ENCODE measurements at regions not wholly inside any gene's neighbourhood (a gene's known extent, or its start where the extent isn't known, plus 50 kb on each side); places are given as distances from the start of the nearest gene placed in this dataset.

GRCh38 chr18:61618816-61619215, 274.0 kb downstream of the RNF152 start:
- H3K27ac ChIP-seq, result no peak overlapping the region
- no peak for DNase-seq (ENCODE audit: low read depth in 1 of 2, low spot score in 1 of 2)
- H3K4me1 ChIP-seq (ENCODE audit: low read depth), result no peaks in the 10 kb centered on the region
- H3K27me3 ChIP-seq, result no peaks in the 10 kb centered on the region
- H3K4me3 ChIP-seq, result no peak overlapping the region
- no peaks in the 10 kb centered on the region for H3K36me3 ChIP-seq
- H3K9me3 ChIP-seq (ENCODE audit: low read depth), result no peaks in the 10 kb centered on the region
- TF ChIP-seq CTCF (IDR thresholded peaks at IDR 0.05; ENCODE audit: low read depth, low read length), result no peak

- H3K9me3 ChIP-seq (ENCODE audit: low read depth), result no peaks in the 10 kb centered on the region
- H3K4me3 ChIP-seq, result no peak overlapping the region
- no peak for DNase-seq (ENCODE audit: low read depth in 1 of 2, low spot score in 1 of 2)
- H3K4me1 ChIP-seq (ENCODE audit: low read depth), result no peaks in the 10 kb centered on the region
- TF ChIP-seq CTCF (IDR thresholded peaks at IDR 0.05; ENCODE audit: low read depth, low read length), result no peak
- H3K27me3 ChIP-seq, result no peaks in the 10 kb centered on the region
- no peak overlapping the region for H3K27ac ChIP-seq
- H3K36me3 ChIP-seq, result no peaks in the 10 kb centered on the region
Measured at GRCh38 chr18:61616111-61616610, 276.6 kb downstream of the RNF152 start.

GRCh38 chr18:61612517-61612916, 279.3 kb downstream of the CDH20 start:
- Histone ChIP-seq H3K9me3 (ENCODE audit: low read depth) (no peaks in the 10 kb centered on the region), H3K27me3 (no peaks in the 10 kb centered on the region), H3K4me1 (ENCODE audit: low read depth) (no peaks in the 10 kb centered on the region), H3K27ac (no peak overlapping the region), H3K36me3 (no peaks in the 10 kb centered on the region), H3K4me3 (no peak overlapping the region)
- peak; percentile 16 for TF ChIP-seq CTCF (IDR thresholded peaks at IDR 0.05; ENCODE audit: low read depth, low read length)
- no peak for DNase-seq (ENCODE audit: low read depth in 1 of 2, low spot score in 1 of 2)

GRCh38 chr18:61609131-61609530, 275.9 kb downstream of the CDH20 start:
- Histone ChIP-seq H3K27me3 (no peaks in the 10 kb centered on the region), H3K4me1 (ENCODE audit: low read depth) (peaks cover 17% of the 10 kb centered on the region), H3K4me3 (no peak overlapping the region), H3K36me3 (no peaks in the 10 kb centered on the region), H3K9me3 (ENCODE audit: low read depth) (no peaks in the 10 kb centered on the region), H3K27ac (no peak overlapping the region)
- TF ChIP-seq CTCF (IDR thresholded peaks at IDR 0.05; ENCODE audit: low read depth, low read length), result no peak
- DNase-seq (ENCODE audit: low read depth in 1 of 2, low spot score in 1 of 2), result no peak

- peaks cover 17% of the 10 kb centered on the region for H3K4me1 ChIP-seq (ENCODE audit: low read depth)
- H3K4me3 ChIP-seq, result no peak overlapping the region
- no peak for TF ChIP-seq CTCF (IDR thresholded peaks at IDR 0.05; ENCODE audit: low read depth, low read length)
- no peaks in the 10 kb centered on the region for H3K27me3 ChIP-seq
- DNase-seq (ENCODE audit: low read depth in 1 of 2, low spot score in 1 of 2), result no peak
- no peaks in the 10 kb centered on the region for H3K9me3 ChIP-seq (ENCODE audit: low read depth)
- no peak overlapping the region for H3K27ac ChIP-seq
- H3K36me3 ChIP-seq, result no peaks in the 10 kb centered on the region
Measured at GRCh38 chr18:61608316-61608715, 275.1 kb downstream of the CDH20 start.

- Histone ChIP-seq H3K27ac (no peak overlapping the region), H3K4me3 (no peak overlapping the region), H3K27me3 (no peaks in the 10 kb centered on the region), H3K4me1 (ENCODE audit: low read depth) (peaks cover 17% of the 10 kb centered on the region), H3K36me3 (no peaks in the 10 kb centered on the region), H3K9me3 (ENCODE audit: low read depth) (no peaks in the 10 kb centered on the region)
- no peak for DNase-seq (ENCODE audit: low read depth in 1 of 2, low spot score in 1 of 2)
- no peak for TF ChIP-seq CTCF (IDR thresholded peaks at IDR 0.05; ENCODE audit: low read depth, low read length)
Measured at GRCh38 chr18:61607867-61608266, 274.6 kb downstream of the CDH20 start.

Data from cardiac muscle cell (in vitro differentiated cells and primary cell).